ENCODE measurements at regions not wholly inside any gene's neighbourhood (a gene's known extent, or its start where the extent isn't known, plus 50 kb on each side); places are given as distances from the start of the nearest gene placed in this dataset.

DNA sequence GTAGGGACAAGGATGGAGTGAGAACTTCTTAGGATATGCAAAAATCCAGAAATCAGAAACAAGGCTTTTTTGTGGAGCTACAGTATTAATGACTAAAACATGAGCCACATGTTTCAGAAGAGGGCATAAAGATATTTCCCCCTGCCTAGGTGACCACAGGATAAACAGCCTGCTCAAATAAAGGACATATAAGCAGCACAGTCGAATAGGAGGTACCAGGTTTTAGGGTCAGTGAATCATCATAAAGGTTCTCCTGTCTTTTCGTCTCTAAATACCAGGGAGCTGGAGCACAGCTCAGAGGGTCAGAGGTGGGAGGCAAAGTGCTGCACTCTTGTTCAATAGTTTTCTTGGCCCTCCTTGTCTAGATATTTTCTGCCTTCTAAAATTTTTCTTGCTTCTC lies 211.9 kb upstream of the HS3ST1 start:
- TF ChIP-seq POLR2AphosphoS5 (IDR thresholded peaks at IDR 0.05) (no peak), POLR2A (IDR thresholded peaks at IDR 0.05) (no peak)
